K562 (cell line): ENCODE measurements at regions not wholly inside any gene's neighbourhood (a gene's known extent, or its start where the extent isn't known, plus 50 kb on each side); places are given as distances from the start of the nearest gene placed in this dataset.
A peak's percentile ranks its signal among the peaks of the same experiment; 100 is the strongest.

ENCODE experiments used
- CHD1 ChIP-seq: fragments of 200-600 bp; sonication (generic); IDR thresholded peaks from one replicate; pipeline ENCODE4 v1.6.1; 2012; ENCODE audit warnings: mild to moderate bottlenecking, moderate library complexity, low read length, inconsistent platforms
- CREM ChIP-seq: IDR thresholded peaks from 2 replicates; pipeline ENCODE4 v1.6.1; 2014; ENCODE audit warnings: antibody characterized with exemption, low read depth
- ELF4 ChIP-seq: fragments of 450-650 bp; formaldehyde crosslinking; IDR thresholded peaks from 2 replicates; pipeline ENCODE4 v1.4.0; 2022; ENCODE audit warnings: missing genetic modification characterization
- ESRRA ChIP-seq: fragments of 450-650 bp; IDR thresholded peaks from 2 replicates; pipeline ENCODE4 v1.6.1; 2014; ENCODE audit warnings: low read depth, mild to moderate bottlenecking, moderate library complexity, borderline replicate concordance
- LCOR ChIP-seq: sonication (generic); formaldehyde crosslinking; IDR thresholded peaks from 2 replicates; pipeline ENCODE4 v1.8.0; 2022; ENCODE audit warnings: mild to moderate bottlenecking, missing genetic modification reagents
- MAFF ChIP-seq: IDR thresholded peaks from 2 replicates; pipeline ENCODE4 v1.6.1; 2012; ENCODE audit warnings: low read length, improper control_type of control experiment
- MEF2A ChIP-seq: IDR thresholded peaks from 2 replicates; pipeline ENCODE4 v1.6.1; 2011; ENCODE audit warnings: low read depth, mild to moderate bottlenecking, low read length, moderate library complexity; ENCODE audit not compliant: control insufficient read depth
- ZBTB12 ChIP-seq: fragments of 250-450 bp; sonication (Bioruptor Pico); IDR thresholded peaks from 2 replicates; pipeline ENCODE4 v1.4.0; 2020
- ZKSCAN8 ChIP-seq: fragments of 200-800 bp; sonication (Bioruptor generic); IDR thresholded peaks from 2 replicates; pipeline ENCODE4 v1.6.1; 2016; ENCODE audit warnings: missing genetic modification characterization, missing compliant biosample characterization
- ZNF311 ChIP-seq: fragments of 250-450 bp; sonication (Bioruptor Pico); IDR thresholded peaks from 2 replicates; pipeline ENCODE4 v1.4.0; 2020; ENCODE audit warnings: mild to moderate bottlenecking, moderate library complexity
- ZNF644 ChIP-seq: fragments of 200-800 bp; sonication (Bioruptor generic); IDR thresholded peaks from 2 replicates; pipeline ENCODE4 v1.6.1; 2016; ENCODE audit warnings: low read depth, missing genetic modification characterization, missing compliant biosample characterization
- ZNF696 ChIP-seq: fragments of 250-450 bp; sonication (Bioruptor Pico); conservative IDR thresholded peaks from 2 replicates; pipeline ENCODE4 v1.4.0; 2020; ENCODE audit warnings: mild to moderate bottlenecking, moderate library complexity
- ZZZ3 ChIP-seq: fragments of 450-650 bp; IDR thresholded peaks from 2 replicates; pipeline ENCODE4 v1.6.1; 2016; ENCODE audit warnings: antibody characterized with exemption, mild to moderate bottlenecking, moderate library complexity
- TF ChIP-seq, protein P1 (sequence below), 2 experiments: fragments of 450-650 bp in 1 of 2; IDR thresholded peaks; 2 replicates each; pipeline ENCODE4 v1.6.1; 2011 to 2017; ENCODE audit warnings: low read depth in 2 of 2, antibody characterized with exemption in 1 of 2, borderline replicate concordance in 1 of 2, low read length in 1 of 2, mild to moderate bottlenecking in 1 of 2, mixed read lengths in 1 of 2; ENCODE audit not compliant: control insufficient read depth in 1 of 2
- TF ChIP-seq, protein P2 (sequence below): fragments of 250-450 bp; sonication (Bioruptor Pico); IDR thresholded peaks from 2 replicates; pipeline ENCODE4 v1.4.0; 2020; ENCODE audit warnings: mild to moderate bottlenecking, moderate library complexity
- TF ChIP-seq, protein P3 (sequence below): fragments of 450-650 bp; formaldehyde crosslinking; IDR thresholded peaks from 2 replicates; pipeline ENCODE4 v1.4.0; 2022; ENCODE audit warnings: missing genetic modification characterization
- TF ChIP-seq, protein P4 (sequence below): fragments of 450-650 bp; IDR thresholded peaks from 2 replicates; pipeline ENCODE4 v1.6.1; 2016; ENCODE audit warnings: borderline replicate concordance

- TF ChIP-seq, protein P1, sequence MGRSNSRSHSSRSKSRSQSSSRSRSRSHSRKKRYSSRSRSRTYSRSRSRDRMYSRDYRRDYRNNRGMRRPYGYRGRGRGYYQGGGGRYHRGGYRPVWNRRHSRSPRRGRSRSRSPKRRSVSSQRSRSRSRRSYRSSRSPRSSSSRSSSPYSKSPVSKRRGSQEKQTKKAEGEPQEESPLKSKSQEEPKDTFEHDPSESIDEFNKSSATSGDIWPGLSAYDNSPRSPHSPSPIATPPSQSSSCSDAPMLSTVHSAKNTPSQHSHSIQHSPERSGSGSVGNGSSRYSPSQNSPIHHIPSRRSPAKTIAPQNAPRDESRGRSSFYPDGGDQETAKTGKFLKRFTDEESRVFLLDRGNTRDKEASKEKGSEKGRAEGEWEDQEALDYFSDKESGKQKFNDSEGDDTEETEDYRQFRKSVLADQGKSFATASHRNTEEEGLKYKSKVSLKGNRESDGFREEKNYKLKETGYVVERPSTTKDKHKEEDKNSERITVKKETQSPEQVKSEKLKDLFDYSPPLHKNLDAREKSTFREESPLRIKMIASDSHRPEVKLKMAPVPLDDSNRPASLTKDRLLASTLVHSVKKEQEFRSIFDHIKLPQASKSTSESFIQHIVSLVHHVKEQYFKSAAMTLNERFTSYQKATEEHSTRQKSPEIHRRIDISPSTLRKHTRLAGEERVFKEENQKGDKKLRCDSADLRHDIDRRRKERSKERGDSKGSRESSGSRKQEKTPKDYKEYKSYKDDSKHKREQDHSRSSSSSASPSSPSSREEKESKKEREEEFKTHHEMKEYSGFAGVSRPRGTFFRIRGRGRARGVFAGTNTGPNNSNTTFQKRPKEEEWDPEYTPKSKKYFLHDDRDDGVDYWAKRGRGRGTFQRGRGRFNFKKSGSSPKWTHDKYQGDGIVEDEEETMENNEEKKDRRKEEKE (IDR thresholded peaks at IDR 0.05; ENCODE audit: borderline replicate concordance in 1 of 2, control insufficient read depth in 1 of 2, low read depth in 2 of 2, low read length in 1 of 2): no peak
- TF ChIP-seq CREM: no peak
- no peak for TF ChIP-seq ZZZ3
- TF ChIP-seq CHD1: no peak
- no peak for TF ChIP-seq ELF4
- TF ChIP-seq, protein P2, sequence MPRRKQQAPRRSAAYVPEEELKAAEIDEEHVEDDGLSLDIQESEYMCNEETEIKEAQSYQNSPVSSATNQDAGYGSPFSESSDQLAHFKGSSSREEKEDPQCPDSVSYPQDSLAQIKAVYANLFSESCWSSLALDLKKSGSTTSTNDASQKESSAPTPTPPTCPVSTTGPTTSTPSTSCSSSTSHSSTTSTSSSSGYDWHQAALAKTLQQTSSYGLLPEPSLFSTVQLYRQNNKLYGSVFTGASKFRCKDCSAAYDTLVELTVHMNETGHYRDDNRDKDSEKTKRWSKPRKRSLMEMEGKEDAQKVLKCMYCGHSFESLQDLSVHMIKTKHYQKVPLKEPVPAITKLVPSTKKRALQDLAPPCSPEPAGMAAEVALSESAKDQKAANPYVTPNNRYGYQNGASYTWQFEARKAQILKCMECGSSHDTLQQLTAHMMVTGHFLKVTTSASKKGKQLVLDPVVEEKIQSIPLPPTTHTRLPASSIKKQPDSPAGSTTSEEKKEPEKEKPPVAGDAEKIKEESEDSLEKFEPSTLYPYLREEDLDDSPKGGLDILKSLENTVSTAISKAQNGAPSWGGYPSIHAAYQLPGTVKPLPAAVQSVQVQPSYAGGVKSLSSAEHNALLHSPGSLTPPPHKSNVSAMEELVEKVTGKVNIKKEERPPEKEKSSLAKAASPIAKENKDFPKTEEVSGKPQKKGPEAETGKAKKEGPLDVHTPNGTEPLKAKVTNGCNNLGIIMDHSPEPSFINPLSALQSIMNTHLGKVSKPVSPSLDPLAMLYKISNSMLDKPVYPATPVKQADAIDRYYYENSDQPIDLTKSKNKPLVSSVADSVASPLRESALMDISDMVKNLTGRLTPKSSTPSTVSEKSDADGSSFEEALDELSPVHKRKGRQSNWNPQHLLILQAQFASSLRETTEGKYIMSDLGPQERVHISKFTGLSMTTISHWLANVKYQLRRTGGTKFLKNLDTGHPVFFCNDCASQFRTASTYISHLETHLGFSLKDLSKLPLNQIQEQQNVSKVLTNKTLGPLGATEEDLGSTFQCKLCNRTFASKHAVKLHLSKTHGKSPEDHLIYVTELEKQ (CRISPR knock-in tag): no peak
- TF ChIP-seq, protein P3, sequence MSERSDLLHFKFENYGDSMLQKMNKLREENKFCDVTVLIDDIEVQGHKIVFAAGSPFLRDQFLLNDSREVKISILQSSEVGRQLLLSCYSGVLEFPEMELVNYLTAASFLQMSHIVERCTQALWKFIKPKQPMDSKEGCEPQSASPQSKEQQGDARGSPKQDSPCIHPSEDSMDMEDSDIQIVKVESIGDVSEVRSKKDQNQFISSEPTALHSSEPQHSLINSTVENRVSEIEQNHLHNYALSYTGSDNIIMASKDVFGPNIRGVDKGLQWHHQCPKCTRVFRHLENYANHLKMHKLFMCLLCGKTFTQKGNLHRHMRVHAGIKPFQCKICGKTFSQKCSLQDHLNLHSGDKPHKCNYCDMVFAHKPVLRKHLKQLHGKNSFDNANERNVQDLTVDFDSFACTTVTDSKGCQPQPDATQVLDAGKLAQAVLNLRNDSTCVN (CRISPR knock-in tag): no peak
- no peak for TF ChIP-seq LCOR (CRISPR knock-in tag)
- TF ChIP-seq, protein P4, sequence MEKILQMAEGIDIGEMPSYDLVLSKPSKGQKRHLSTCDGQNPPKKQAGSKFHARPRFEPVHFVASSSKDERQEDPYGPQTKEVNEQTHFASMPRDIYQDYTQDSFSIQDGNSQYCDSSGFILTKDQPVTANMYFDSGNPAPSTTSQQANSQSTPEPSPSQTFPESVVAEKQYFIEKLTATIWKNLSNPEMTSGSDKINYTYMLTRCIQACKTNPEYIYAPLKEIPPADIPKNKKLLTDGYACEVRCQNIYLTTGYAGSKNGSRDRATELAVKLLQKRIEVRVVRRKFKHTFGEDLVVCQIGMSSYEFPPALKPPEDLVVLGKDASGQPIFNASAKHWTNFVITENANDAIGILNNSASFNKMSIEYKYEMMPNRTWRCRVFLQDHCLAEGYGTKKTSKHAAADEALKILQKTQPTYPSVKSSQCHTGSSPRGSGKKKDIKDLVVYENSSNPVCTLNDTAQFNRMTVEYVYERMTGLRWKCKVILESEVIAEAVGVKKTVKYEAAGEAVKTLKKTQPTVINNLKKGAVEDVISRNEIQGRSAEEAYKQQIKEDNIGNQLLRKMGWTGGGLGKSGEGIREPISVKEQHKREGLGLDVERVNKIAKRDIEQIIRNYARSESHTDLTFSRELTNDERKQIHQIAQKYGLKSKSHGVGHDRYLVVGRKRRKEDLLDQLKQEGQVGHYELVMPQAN: no peak
- peak; percentile 49; the same call in 1 of the 2 replicates for TF ChIP-seq ZNF644 (tag)
- no peak for TF ChIP-seq ZNF696
- TF ChIP-seq MAFF: peak; percentile 81
- no peak for TF ChIP-seq ZNF311 (CRISPR knock-in tag)
- TF ChIP-seq ZKSCAN8: no peak
- no peak for TF ChIP-seq ESRRA
- no peak for TF ChIP-seq MEF2A
- TF ChIP-seq ZBTB12: no peak
Observed at GRCh38 chr4:126775485-126776106, 857.2 kb upstream of the INTU start (continued).
